GM21825 (cell line): ENCODE measurements at regions not wholly inside any gene's neighbourhood (a gene's known extent, or its start where the extent isn't known, plus 50 kb on each side); places are given as distances from the start of the nearest gene placed in this dataset.
A peak's percentile ranks its signal among the peaks of the same experiment; 100 is the strongest.

Source experiments
- ATAC-seq: cut with Tn5 transposase; IDR thresholded peaks from one replicate; pipeline ENCODE4 v1.9.1; 2021; ENCODE audit warnings: mild to moderate bottlenecking, moderate library complexity; ENCODE audit not compliant: unreplicated experiment

- ATAC-seq, result no peak
These were observed 65.6 kb upstream of the CLMP start for GRCh38 chr11:123260511-123261211.

- no peak for ATAC-seq
These were observed 63.8 kb upstream of the CLMP start for GRCh38 chr11:123258877-123259276.

GRCh38 chr11:123257370-123257769 lies 62.3 kb upstream of the CLMP start:
- ATAC-seq, result no peak

- ATAC-seq, result no peak
These were observed 60.9 kb upstream of the CLMP start for GRCh38 chr11:123255909-123256308.

- no peak for ATAC-seq
These were observed 59.3 kb upstream of the CLMP start for GRCh38 chr11:123254357-123254756.

GRCh38 chr11:123253911-123254310 lies 58.9 kb upstream of the CLMP start:
- no peak for ATAC-seq

- ATAC-seq, result no peak
These were observed 58.2 kb upstream of the CLMP start for GRCh38 chr11:123253223-123253622.

GRCh38 chr11:123251657-123252344 lies 56.8 kb upstream of the CLMP start:
- ATAC-seq, result no peak

- ATAC-seq, result no peak
These were observed 56.0 kb upstream of the CLMP start for GRCh38 chr11:123250892-123251656.

- ATAC-seq, result no peak
These were observed 54.3 kb upstream of the CLMP start for GRCh38 chr11:123249354-123249753.

GRCh38 chr11:123247813-123248379 lies 52.8 kb upstream of the CLMP start:
- no peak for ATAC-seq

- ATAC-seq, result no peak
These were observed 52.4 kb upstream of the CLMP start for GRCh38 chr11:123247496-123247799.

GRCh38 chr11:123246749-123247495 lies 51.9 kb upstream of the CLMP start:
- peak; percentile 79 for ATAC-seq

GRCh38 chr11:123245567-123245966 lies 50.5 kb upstream of the CLMP start:
- ATAC-seq, result no peak
